ENCODE measurements at regions not wholly inside any gene's neighbourhood (a gene's known extent, or its start where the extent isn't known, plus 50 kb on each side); places are given as distances from the start of the nearest gene placed in this dataset.
"Not testable (repeated sequence)": the region's sequence is repeated elsewhere in the genome, so short reads cannot be mapped to it uniquely, and the experiment has no call there.

DNA sequence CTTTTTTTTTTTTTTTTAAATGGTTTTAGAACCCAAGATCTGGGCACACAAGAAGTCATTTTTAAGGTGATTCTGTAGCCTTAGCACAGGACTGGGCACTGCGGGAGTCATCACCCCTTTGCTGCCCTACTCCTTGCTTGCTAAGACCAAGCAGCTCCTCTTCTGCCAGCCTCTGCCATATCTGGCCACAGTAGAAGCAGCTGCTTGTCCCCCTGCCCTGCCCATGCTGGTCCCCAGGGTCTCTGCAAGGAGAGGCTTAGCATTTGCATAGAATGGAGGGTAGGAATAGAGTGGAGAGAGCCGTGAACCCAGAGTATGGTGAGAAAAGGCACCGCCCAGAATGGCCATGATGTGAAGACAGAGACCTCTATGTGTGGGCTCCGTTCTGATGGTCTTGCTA, 109.3 kb downstream of the ADRA2C start:
- H3K9me3 ChIP-seq, result no peaks in the 10 kb centered on the region
- H3K27me3 Mint-ChIP-seq, result peaks cover 62 to 73% of the 10 kb centered on the region in 2 donors
- no peak overlapping the region for H3K27ac ChIP-seq (ENCODE audit: low read length)
- POLR2A ChIA-PET, result no interaction called here
- no peak overlapping the region for H3K27ac Mint-ChIP-seq
- H3K9me3 Mint-ChIP-seq, result peaks cover 0 to 12% (median 5%) of the 10 kb centered on the region in 3 donors
- CTCF ChIA-PET, result interaction anchor here in 1 of 2 donors (0.6 kb wide), 1 partner anchor 767 kb away, joined by 4 read pairs; no protein-coding TSS in a partner anchor
- no peak overlapping the region for H3K4me3 Mint-ChIP-seq
- no peak for ATAC-seq (replicated peaks in 1 of 4)
- peaks cover 7 to 88% of the 10 kb centered on the region in 2 experiments for H3K27me3 ChIP-seq (replicated peaks in 1 of 2; ENCODE audit: control insufficient read depth in 2 of 2, extremely low read depth in 1 of 2, insufficient read depth in 2 of 2, low read length in 1 of 2)
- WGBS (ENCODE audit: insufficient coverage), result 74% methylated on average over 3 of the region's 4 CpGs
- no peaks in the 10 kb centered on the region for H3K36me3 Mint-ChIP-seq
- H3K4me1 ChIP-seq (ENCODE audit: control insufficient read depth in 1 of 2, extremely low read depth in 1 of 2, insufficient read depth in 2 of 2, low read length in 2 of 2), result peaks cover 0 to 33% of the 10 kb centered on the region in 2 experiments
- H3K4me1 Mint-ChIP-seq, result peaks cover 20 to 26% (median 21%) of the 10 kb centered on the region in 3 donors
- no peak overlapping the region for H3K4me3 ChIP-seq (ENCODE audit: control insufficient read depth in 1 of 2, extremely low read depth in 1 of 2, low read length in 1 of 2)
- DNase-seq, result no peak
- H3K36me3 ChIP-seq (ENCODE audit: control insufficient read depth in 2 of 2, extremely low read depth in 1 of 2, insufficient read depth in 1 of 2, low read length in 1 of 2), result no peaks in the 10 kb centered on the region

DNA sequence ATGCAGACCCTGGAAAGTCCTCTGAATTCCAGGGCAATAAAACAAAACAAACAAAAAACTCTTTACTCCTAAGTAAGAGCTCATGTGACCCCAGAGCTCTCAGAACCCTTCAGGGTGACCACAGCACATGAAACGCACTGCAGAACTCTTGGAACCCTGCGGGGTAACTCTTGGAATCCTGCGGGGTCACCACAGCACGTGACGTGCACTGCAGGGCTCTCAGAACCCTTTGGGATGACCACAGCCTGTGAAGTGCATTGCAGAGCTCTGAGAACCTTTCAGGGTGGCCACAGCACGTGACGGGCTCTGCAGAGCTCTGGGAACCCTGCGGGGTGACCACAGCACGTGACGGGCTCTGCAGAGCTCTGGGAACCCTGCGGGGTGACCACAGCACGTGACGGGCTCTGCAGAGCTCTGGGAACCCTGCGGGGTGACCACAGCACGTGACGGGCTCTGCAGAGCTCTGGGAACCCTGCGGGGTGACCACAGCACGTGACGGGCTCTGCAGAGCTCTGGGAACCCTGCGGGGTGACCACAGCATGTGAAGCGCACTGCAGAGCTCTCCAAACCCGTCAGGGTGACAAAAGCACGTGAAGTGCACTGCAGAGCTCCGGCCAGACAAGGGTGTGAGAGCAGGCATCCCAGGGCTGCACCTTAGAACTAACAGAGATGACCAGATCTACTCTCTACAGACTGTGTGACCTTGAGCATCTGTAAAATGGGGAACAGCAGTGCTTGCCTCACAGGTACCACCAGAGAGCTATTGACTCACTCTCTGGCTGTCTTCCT, 110.1 kb downstream of the ADRA2C start:
- peaks cover 58 to 68% of the 10 kb centered on the region in 2 donors for H3K27me3 Mint-ChIP-seq
- H3K27ac ChIP-seq (ENCODE audit: low read length); H3K9me3 ChIP-seq; POLR2A ChIA-PET; DNase-seq; CTCF ChIA-PET; H3K27ac Mint-ChIP-seq; H3K4me3 ChIP-seq (ENCODE audit: control insufficient read depth in 1 of 2, extremely low read depth in 1 of 2, low read length in 1 of 2); ATAC-seq (replicated peaks in 1 of 4); H3K36me3 ChIP-seq (ENCODE audit: control insufficient read depth in 2 of 2, extremely low read depth in 1 of 2, insufficient read depth in 1 of 2, low read length in 1 of 2); H3K36me3 Mint-ChIP-seq; H3K4me3 Mint-ChIP-seq: not testable (repeated sequence)
- Histone ChIP-seq H3K4me1 (ENCODE audit: control insufficient read depth in 1 of 2, extremely low read depth in 1 of 2, insufficient read depth in 2 of 2, low read length in 2 of 2) (peaks cover 0 to 34% of the 10 kb centered on the region in 2 experiments), H3K27me3 (replicated peaks in 1 of 2; ENCODE audit: control insufficient read depth in 2 of 2, extremely low read depth in 1 of 2, insufficient read depth in 2 of 2, low read length in 1 of 2) (peaks cover 7 to 87% of the 10 kb centered on the region in 2 experiments)
- H3K4me1 Mint-ChIP-seq, result peaks cover 17 to 20% (median 18%) of the 10 kb centered on the region in 3 donors
- 73% methylated on average over 10 of the region's 24 CpGs for WGBS (ENCODE audit: insufficient coverage)
- H3K9me3 Mint-ChIP-seq, result peaks cover 0 to 12% (median 5%) of the 10 kb centered on the region in 3 donors

DNA sequence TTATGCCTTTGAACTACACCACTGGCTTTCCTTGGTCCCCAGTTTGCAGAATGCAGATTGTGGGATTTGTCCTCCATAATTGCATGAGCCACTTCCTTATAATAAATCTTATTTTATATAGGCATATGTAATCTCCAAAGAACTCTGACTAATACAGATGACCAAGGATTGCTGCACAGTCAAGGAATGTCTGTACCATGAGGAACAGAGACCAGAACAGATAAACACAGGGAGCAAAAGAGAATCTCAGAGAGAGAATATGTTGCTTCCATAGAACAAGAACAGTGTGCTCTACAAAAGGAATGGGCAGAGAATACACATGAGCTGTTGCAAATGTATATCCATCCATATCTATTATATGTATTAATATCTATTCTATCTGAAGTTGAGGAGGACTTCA, 111.1 kb downstream of the ADRA2C start:
- H3K36me3 Mint-ChIP-seq, result no peaks in the 10 kb centered on the region

DNA sequence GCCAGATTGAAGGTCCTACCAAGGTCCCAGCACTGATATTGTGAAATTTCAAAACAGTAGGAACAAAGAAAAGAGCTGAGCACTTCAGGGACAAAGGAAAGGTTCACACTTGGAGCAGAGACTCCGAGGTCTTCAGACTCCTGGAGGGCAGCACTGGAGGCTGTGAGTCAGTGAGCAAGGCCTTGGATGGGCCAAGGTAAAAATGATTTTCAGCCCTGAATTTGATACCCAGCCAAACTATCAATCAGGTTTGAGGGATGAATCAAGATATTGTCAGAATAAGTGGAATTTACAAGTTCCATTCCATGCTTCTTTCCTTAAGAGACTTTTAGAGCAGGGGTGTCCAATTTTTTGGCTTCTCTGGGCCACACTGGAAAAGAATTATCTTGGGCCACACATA, 111.7 kb downstream of the ADRA2C start:
- Histone ChIP-seq H3K4me3 (ENCODE audit: control insufficient read depth in 1 of 2, extremely low read depth in 1 of 2, low read length in 1 of 2) (peak overlapping the region in 1 of 2 donors; percentile 11), H3K4me1 (ENCODE audit: control insufficient read depth in 1 of 2, extremely low read depth in 1 of 2, insufficient read depth in 2 of 2, low read length in 2 of 2) (peaks cover 0 to 25% of the 10 kb centered on the region in 2 experiments), H3K36me3 (ENCODE audit: control insufficient read depth in 2 of 2, extremely low read depth in 1 of 2, insufficient read depth in 1 of 2, low read length in 1 of 2) (no peaks in the 10 kb centered on the region), H3K9me3 (no peaks in the 10 kb centered on the region), H3K27ac (ENCODE audit: low read length) (no peak overlapping the region), H3K27me3 (replicated peaks in 1 of 2; ENCODE audit: control insufficient read depth in 2 of 2, extremely low read depth in 1 of 2, insufficient read depth in 2 of 2, low read length in 1 of 2) (peaks cover 7 to 76% of the 10 kb centered on the region in 2 experiments)
- Mint-ChIP-seq H3K27me3 (peaks cover 48 to 66% of the 10 kb centered on the region in 2 donors), H3K9me3 (peaks cover 0 to 12% (median 5%) of the 10 kb centered on the region in 3 donors), H3K4me1 (peaks cover 14 to 19% (median 17%) of the 10 kb centered on the region in 3 donors), H3K4me3 (peak overlapping the region in 1 of 3 donors; percentile 71), H3K27ac (no peak overlapping the region), H3K36me3 (no peaks in the 10 kb centered on the region)
- ChIA-PET CTCF (interaction anchor here in 1 of 2 donors (0.6 kb wide), 1 partner anchor 319 kb away, joined by 3 read pairs; no protein-coding TSS in a partner anchor), POLR2A (no interaction called here)
- DNase-seq (no peak), ATAC-seq (replicated peaks in 1 of 4) (no peak)
- WGBS (ENCODE audit: insufficient coverage), result no CpG with 5 or more reads among the region's 1 CpG

More for the DNA sequence above, 111.1 kb downstream of the ADRA2C start:
- CTCF ChIA-PET, result no interaction called here
- POLR2A ChIA-PET, result no interaction called here
- Mint-ChIP-seq H3K9me3 (peaks cover 0 to 12% (median 5%) of the 10 kb centered on the region in 3 donors), H3K4me3 (no peak overlapping the region), H3K4me1 (peaks cover 14 to 19% (median 17%) of the 10 kb centered on the region in 3 donors), H3K27ac (no peak overlapping the region), H3K27me3 (peaks cover 54 to 68% of the 10 kb centered on the region in 2 donors)
- Histone ChIP-seq H3K27me3 (replicated peaks in 1 of 2; ENCODE audit: control insufficient read depth in 2 of 2, extremely low read depth in 1 of 2, insufficient read depth in 2 of 2, low read length in 1 of 2) (peaks cover 7 to 79% of the 10 kb centered on the region in 2 experiments), H3K4me1 (ENCODE audit: control insufficient read depth in 1 of 2, extremely low read depth in 1 of 2, insufficient read depth in 2 of 2, low read length in 2 of 2) (peaks cover 0 to 25% of the 10 kb centered on the region in 2 experiments), H3K36me3 (ENCODE audit: control insufficient read depth in 2 of 2, extremely low read depth in 1 of 2, insufficient read depth in 1 of 2, low read length in 1 of 2) (no peaks in the 10 kb centered on the region), H3K4me3 (ENCODE audit: control insufficient read depth in 1 of 2, extremely low read depth in 1 of 2, low read length in 1 of 2) (no peak overlapping the region), H3K27ac (ENCODE audit: low read length) (no peak overlapping the region), H3K9me3 (no peaks in the 10 kb centered on the region)
- ATAC-seq (replicated peaks in 1 of 4) (no peak), DNase-seq (no peak)

DNA sequence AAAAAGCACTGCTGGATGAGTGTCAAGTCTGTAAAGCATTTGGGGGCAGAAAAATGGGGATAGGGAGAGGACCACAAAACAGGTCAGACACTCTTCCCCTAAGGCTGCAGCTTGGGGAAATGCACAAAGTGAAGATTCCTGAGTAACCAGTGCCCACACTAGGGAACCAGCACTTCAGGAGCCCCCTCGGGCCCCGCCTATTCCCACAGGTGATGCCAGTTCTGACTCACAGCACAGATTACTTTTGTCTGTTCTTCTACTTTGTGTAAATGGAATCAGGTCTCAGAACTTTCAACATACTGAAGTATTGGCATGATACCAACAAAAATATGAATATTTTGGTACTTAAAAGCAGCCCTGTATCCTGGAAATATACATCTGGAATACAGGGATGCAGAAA, 112.5 kb downstream of the ADRA2C start:
- Histone ChIP-seq H3K4me1 (ENCODE audit: control insufficient read depth in 1 of 2, extremely low read depth in 1 of 2, insufficient read depth in 2 of 2, low read length in 2 of 2) (peaks cover 0 to 25% of the 10 kb centered on the region in 2 experiments), H3K4me3 (ENCODE audit: control insufficient read depth in 1 of 2, extremely low read depth in 1 of 2, low read length in 1 of 2) (no peak overlapping the region), H3K27me3 (replicated peaks in 1 of 2; ENCODE audit: control insufficient read depth in 2 of 2, extremely low read depth in 1 of 2, insufficient read depth in 2 of 2, low read length in 1 of 2) (peaks cover 7 to 68% of the 10 kb centered on the region in 2 experiments), H3K36me3 (ENCODE audit: control insufficient read depth in 2 of 2, extremely low read depth in 1 of 2, insufficient read depth in 1 of 2, low read length in 1 of 2) (no peaks in the 10 kb centered on the region), H3K27ac (ENCODE audit: low read length) (no peak overlapping the region), H3K9me3 (no peaks in the 10 kb centered on the region)
- no CpG with 5 or more reads among the region's 2 CpGs for WGBS (ENCODE audit: insufficient coverage)
- DNase-seq (no peak), ATAC-seq (replicated peaks in 1 of 4) (no peak)
- CTCF ChIA-PET, result interaction anchor here in 1 of 2 donors (0.7 kb wide), 1 partner anchor 1007 kb away, joined by 3 read pairs; no protein-coding TSS in a partner anchor
- Mint-ChIP-seq H3K4me1 (peaks cover 14 to 19% (median 17%) of the 10 kb centered on the region in 3 donors), H3K27me3 (peaks cover 44 to 60% of the 10 kb centered on the region in 2 donors), H3K4me3 (peak overlapping the region in 1 of 3 donors; percentile 71), H3K9me3 (peaks cover 0 to 12% (median 5%) of the 10 kb centered on the region in 3 donors), H3K36me3 (no peaks in the 10 kb centered on the region), H3K27ac (no peak overlapping the region)
- POLR2A ChIA-PET, result no interaction called here

DNA sequence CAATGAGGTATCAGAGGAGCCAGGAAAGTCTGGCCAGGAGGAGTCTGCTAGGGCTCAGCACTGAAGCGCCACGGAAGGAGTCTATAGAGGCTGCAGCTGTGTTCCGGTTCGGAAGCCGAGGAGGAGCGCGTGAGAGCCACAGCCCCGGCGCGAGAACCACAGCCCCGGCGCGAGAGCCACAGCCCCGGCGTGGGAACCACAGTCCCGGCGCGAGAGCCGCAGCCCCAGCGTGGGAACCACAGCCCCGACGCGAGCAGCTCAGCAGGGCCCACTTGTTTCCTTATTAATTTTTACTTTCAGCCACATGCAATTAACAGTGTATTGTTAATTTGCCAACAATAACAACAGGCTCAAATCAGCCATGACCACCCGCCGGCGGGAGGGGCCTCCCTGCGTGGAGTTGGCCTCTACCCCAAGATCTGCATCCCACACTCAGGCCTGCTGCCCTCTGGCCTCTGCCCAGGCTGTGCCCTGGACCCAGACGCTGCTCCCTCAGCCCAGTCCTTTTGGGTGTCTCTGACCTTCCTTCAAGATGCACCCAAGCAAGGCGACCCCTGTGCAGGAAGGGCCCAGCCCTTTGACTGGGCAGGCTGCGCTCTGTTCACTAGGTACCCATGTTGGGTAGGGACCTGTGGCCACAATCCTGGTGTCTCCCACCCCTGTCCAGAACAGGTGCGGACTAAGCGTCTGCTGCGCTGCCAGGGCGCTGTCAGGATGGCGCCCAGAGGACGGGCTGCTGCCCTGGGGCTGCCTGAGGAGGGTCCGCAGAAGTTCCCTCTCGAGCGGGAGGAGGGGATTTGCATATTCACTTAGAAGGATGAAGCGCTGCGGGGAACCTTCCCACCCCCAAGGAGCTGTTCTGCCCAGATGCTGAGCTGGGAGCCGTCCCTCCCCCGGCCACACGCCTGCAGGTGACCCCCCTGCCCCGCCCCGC, 113.8 kb downstream of the ADRA2C start:
- 3% methylated on average over 38 of the region's 46 CpGs for WGBS (ENCODE audit: insufficient coverage)
- peaks cover 41 to 56% of the 10 kb centered on the region in 2 donors for H3K27me3 Mint-ChIP-seq
- H3K27ac ChIP-seq (ENCODE audit: low read length), result no peak overlapping the region
- no peaks in the 10 kb centered on the region for H3K9me3 ChIP-seq
- peaks cover 0 to 12% (median 5%) of the 10 kb centered on the region in 3 donors for H3K9me3 Mint-ChIP-seq
- peaks cover 0 to 25% of the 10 kb centered on the region in 2 experiments for H3K4me1 ChIP-seq (ENCODE audit: control insufficient read depth in 1 of 2, extremely low read depth in 1 of 2, insufficient read depth in 2 of 2, low read length in 2 of 2)
- ChIA-PET POLR2A (no interaction called here), CTCF (interaction anchor here in 1 of 2 donors (0.6 to 1.5 kb wide), 5 partner anchors 9 to 773 kb away, joined by 3 to 9 read pairs (median 6); no protein-coding TSS in a partner anchor)
- H3K4me3 Mint-ChIP-seq, result peak overlapping the region; percentile 26 to 71 (median 54)
- H3K27ac Mint-ChIP-seq, result peak overlapping the region in 1 of 2 donors; percentile 42
- peaks cover 7 to 60% of the 10 kb centered on the region in 2 experiments for H3K27me3 ChIP-seq (replicated peaks in 1 of 2; ENCODE audit: control insufficient read depth in 2 of 2, extremely low read depth in 1 of 2, insufficient read depth in 2 of 2, low read length in 1 of 2)
- ATAC-seq (replicated peaks in 1 of 4) (peak; percentile 45 to 78 (median 69)), DNase-seq (peak in 28 of 35 experiments; percentile 13 to 69 (median 37))
- H3K4me1 Mint-ChIP-seq, result peaks cover 14 to 19% (median 17%) of the 10 kb centered on the region in 3 donors
- H3K4me3 ChIP-seq (ENCODE audit: control insufficient read depth in 1 of 2, extremely low read depth in 1 of 2, low read length in 1 of 2), result peak overlapping the region; percentile 12 to 32
- H3K36me3 Mint-ChIP-seq, result no peaks in the 10 kb centered on the region
- no peaks in the 10 kb centered on the region for H3K36me3 ChIP-seq (ENCODE audit: control insufficient read depth in 2 of 2, extremely low read depth in 1 of 2, insufficient read depth in 1 of 2, low read length in 1 of 2)
